Thyroid gland (tissue), 4 donors: ENCODE measurements at regions not wholly inside any gene's neighbourhood (a gene's known extent, or its start where the extent isn't known, plus 50 kb on each side); places are given as distances from the start of the nearest gene placed in this dataset.

Experiments
- POLR2A ChIP-seq, 2 donors: fragments of 450-650 bp; IDR thresholded peaks; one replicate each; pipeline ENCODE4 v1.6.1; 2017; ENCODE audit warnings: antibody characterized with exemption in 2 of 2, mild to moderate bottlenecking in 2 of 2, moderate library complexity in 1 of 2
- TF ChIP-seq, protein P1 (sequence below), 6 experiments: fragments of 200-600 bp in 3 of 6; fragments of 450-650 bp in 3 of 6; sonication (generic) in 3 of 6; IDR thresholded peaks; one replicate each; pipeline ENCODE4 v1.5.1; 2016 to 2019; ENCODE audit warnings: antibody characterized with exemption in 6 of 6, mild to moderate bottlenecking in 2 of 6, inconsistent platforms in 1 of 6, moderate library complexity in 1 of 6

DNA sequence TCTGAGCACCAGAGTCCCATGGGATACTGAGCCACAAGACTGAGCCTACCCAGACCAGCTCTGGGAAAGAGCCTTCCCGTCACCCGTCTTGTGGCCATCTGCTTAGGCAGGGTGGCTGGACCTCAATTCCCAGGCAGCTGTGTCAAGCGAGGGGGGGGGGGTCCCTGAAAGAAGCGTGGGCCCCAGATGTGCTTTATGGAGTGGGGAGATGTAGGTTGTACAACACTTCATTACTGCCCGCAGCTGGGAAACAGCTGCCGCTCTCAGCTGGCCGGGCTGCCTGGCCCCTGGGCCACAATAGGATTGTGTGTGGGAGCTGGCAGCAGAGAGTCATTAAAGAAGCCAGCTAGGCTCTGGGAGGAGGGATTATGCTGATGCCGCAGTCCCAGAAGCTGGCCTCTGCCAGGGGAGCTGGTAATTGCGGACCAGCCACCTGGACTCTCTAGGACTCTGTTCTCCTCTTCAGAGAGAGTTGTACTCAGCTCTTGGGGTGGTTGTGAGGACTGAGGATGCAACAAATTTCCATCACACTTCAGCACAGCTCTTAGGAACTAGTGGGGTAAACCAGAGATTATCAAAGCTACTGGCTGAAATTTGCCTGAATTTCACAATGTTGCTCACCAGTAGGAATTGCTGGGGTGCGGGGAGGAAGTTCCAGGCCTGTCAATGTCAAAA is 145.4 kb downstream of the GADD45G start:
- TF ChIP-seq POLR2A (IDR thresholded peaks at IDR 0.05) = no peak
- TF ChIP-seq, protein P1, sequence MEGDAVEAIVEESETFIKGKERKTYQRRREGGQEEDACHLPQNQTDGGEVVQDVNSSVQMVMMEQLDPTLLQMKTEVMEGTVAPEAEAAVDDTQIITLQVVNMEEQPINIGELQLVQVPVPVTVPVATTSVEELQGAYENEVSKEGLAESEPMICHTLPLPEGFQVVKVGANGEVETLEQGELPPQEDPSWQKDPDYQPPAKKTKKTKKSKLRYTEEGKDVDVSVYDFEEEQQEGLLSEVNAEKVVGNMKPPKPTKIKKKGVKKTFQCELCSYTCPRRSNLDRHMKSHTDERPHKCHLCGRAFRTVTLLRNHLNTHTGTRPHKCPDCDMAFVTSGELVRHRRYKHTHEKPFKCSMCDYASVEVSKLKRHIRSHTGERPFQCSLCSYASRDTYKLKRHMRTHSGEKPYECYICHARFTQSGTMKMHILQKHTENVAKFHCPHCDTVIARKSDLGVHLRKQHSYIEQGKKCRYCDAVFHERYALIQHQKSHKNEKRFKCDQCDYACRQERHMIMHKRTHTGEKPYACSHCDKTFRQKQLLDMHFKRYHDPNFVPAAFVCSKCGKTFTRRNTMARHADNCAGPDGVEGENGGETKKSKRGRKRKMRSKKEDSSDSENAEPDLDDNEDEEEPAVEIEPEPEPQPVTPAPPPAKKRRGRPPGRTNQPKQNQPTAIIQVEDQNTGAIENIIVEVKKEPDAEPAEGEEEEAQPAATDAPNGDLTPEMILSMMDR (IDR thresholded peaks at IDR 0.05) = no peak
